ENCODE measurements at regions not wholly inside any gene's neighbourhood (a gene's known extent, or its start where the extent isn't known, plus 50 kb on each side); places are given as distances from the start of the nearest gene placed in this dataset.

DNA sequence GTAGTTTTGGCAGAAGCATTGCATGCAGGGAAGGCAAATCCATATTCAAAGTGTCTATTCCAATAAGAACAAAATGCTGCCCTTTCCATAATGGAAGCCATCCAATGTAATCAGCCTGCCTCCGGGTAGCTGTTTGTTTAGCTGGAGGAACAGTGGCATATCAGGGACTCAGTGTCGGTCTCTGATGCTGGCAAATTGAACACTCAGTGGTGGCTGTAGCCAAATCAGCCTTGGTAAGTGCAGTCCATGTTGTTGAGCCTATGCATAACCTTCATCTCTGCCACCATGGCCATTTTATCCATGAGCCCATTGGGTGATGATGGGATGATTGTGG, 147.8 kb upstream of the MAX start:
- DNase-seq (ENCODE audit: low read depth) = no peak

DNA sequence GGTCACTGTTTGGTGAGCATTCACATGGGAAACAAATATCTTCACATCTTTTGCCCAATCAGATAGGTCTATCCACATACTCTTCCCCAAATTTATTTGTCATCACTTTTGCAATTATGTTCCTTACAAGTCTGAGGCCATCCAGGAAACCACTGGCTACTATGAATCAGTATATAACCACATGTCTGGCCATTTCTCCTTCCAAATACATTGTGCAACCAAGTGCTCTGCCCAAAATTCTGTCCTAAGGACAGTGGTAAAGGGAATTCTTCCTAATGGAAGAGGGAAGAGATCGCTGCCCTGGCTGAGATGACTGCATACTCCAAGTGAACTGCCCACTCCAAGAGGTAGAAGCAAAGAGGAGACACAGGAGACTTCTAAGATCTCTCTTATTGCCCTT, 148.9 kb upstream of the MAX start:
- no peak for DNase-seq (ENCODE audit: low read depth)

DNA sequence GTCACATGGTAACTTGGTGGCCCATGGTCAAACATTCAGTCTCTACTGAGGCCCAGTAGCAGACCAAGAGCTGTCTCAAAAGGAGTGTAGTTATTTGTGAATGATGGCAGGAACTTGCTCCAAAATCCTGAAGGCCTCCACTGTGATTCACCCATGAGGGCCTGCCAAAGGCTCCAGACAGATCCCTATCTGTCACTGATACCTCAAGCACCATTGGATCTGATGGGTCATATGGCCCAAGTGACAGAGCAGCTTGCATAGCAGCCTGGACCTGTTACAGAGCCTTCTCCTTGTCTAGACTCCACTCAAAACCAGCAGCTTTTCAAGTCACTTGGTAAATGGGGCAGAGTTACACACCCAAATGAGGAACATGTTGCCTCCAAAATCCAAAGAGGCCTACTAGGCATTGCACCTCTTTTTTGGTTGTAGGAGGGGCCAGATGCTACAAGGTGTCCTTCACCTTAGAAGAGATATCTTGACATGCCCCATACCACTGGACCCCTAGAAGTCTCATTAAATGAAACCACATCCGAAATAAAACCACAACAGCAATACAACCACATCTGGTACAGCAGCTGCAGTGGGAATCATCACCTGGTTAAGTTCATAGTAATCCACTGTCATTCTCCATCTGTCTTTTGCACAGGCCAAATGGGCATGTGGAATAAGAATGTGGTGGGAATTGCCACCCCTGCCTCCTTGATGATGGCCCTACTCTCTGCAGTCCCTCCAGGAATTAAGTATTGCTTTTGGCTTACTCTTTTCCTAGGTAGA, 150.4 kb upstream of the MAX start:
- no peak for DNase-seq (ENCODE audit: low read depth)

DNA sequence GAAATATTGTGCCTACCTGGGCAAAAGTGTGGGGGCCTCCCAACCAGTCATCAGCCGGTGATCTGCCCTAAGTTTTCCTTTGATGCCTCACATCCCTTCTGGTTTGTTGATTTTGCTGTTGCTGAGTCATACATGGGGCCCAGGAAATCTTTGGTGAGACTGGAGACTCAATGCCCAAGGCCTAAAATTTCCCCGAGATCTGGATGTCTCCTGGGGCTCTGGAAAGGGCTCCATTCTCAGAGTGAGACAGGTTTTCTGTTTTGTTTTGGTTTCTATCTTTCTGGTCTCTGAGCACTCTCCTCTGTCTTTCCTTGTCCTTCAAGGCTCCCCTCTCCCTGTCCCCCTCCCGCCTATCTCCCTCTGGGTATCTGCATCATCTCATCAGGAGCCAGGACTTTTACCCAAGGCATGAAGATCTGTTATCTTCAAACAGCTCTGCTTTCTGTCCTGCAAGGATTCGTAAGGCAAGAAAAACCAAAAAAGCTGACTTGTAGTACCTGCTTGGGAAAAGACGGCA, 152.8 kb upstream of the MAX start:
- DNase-seq (ENCODE audit: low read depth) = no peak

DNA sequence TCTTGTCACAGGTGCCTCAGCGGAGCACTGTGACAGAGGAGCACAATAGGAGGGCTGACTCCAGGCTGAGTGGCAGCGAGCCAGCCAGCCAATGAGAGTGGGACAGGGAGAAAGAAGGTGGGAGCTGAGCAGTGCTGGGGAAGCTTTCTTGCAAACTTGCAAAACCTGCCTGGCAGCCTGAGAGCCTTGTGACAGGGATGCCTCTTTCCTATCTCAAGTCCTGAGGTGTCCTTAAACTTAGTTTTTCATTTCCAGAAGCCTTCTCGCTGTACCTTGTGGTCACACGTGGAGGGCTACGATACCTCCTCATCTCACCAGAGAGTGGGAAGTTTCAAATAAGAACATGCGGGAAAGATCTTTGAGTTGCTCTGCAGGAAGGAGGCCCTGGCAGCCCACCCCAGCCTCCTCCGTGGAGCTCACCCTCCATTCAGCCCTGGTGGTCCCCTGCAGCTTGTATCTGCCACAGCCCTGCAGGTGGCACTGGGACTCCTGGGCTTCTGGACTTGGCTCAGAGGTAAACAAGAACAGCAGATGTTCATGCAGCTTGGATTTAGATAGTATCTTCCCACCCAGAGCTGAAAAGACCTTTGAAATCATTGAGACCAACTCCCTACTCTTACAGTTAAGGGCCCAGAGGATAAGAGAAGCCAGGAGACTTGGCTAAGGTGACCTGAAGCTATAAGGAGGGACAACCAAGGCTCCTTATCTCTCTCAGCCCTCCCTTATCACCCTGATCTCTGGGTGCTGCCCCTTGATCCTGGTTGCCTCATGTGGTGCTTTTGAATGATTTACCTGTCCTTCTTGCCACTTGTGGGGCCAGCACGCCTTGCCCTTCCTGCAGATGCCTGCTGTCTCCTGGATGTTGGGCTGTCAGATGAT, 153.5 kb upstream of the MAX start:
- DNase-seq (ENCODE audit: low read depth) = no peak

DNA sequence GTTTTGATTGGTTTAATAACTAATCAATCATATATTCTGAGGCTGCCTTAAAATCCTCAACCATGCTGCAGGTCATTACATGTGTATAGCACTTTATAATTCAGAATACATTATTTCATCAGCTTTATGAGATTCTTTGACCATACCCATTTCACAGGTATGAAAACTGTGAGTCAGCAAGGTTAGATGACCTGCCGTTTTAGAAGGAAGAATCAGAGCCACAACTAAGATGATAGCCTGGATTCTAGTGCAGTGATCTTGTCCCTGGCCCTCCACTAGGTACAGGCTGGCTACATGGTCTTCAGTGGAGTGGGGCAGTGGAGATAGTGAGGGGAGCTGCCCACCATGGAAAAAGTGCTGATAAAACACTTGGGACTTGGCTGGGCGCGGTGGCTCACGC, 154.4 kb upstream of the MAX start:
- DNase-seq (ENCODE audit: low read depth) = no peak

DNA sequence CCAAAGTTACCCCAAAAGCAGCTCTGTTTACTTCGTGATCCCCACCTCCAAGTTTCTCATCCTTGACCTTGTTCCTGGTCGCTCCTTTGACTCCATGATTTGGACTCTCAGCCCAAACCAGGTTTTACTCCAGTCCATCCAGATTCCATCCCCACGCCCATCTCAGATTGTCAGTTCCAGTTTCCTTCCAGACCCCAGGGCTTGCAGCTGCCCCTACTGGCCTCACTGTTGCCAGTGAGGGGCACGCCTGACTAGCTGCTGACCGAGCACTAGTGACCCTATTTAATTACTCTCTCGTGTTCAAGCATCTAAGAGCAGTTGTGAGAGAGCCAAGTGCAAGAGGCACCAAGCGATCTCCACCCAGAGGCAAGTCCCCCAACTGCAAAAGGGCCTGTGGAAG, 155.1 kb upstream of the FUT8 start:
- DNase-seq (ENCODE audit: low read depth) = no peak

DNA sequence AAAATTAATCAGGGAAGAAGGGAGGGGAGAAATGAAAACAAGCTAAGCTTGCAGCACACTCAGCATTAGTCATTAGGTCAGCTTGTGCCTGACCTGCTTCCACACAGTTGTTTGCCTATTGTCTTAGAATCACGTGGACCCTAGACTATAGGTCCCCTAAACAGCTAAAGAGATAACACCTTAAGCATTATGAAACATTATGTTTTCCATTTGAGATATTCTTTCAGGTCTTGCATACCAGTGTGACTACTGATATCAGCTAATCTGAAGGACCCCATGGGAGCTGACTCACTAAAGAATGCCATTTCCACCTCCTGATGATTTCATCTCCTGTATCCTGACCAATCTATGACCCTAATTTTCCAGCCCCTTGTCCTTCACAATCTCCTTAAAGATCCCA, 154.1 kb upstream of the FUT8 start:
- DNase-seq (ENCODE audit: low read depth) = no peak

DNA sequence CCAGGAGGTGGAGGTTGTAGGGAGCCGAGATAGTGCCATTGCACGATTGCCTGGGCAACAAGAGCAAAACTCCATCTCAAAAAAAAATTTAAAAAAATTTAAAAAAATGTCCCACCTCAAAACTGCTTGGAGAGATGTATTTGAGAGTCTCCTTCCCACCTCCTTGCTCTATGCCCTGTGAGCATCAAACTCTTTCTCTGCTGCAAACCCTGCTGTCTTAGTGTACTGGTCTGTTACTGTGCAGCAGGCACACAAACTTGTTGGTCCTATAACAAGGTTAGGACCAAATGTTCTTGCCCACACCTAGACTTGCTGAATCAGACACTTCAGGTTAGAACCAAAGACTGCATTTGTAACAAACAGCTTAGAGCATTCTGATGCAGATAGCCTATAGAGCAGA, 153.5 kb upstream of the FUT8 start:
- DNase-seq (ENCODE audit: low read depth) = no peak

DNA sequence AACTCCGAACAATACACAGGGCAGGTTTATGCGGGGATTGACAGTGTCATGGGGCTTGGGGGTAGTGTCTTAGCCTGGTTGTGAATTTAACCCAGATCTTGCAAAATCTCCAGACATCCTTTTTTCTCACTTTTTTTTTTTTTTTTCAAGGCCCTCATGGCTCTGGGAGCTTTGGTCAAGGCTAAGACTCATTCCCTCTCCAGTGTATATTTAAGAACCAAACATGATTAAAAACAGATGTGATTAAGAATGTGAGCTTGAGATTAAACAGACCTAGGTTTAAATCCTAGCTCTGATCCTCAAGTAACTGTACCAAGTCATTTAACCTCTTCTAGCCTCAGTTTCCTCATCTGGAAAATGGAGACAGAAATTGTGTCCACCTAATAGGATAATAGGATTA, 151.7 kb upstream of the FUT8 start:
- DNase-seq (ENCODE audit: low read depth) = no peak

DNA sequence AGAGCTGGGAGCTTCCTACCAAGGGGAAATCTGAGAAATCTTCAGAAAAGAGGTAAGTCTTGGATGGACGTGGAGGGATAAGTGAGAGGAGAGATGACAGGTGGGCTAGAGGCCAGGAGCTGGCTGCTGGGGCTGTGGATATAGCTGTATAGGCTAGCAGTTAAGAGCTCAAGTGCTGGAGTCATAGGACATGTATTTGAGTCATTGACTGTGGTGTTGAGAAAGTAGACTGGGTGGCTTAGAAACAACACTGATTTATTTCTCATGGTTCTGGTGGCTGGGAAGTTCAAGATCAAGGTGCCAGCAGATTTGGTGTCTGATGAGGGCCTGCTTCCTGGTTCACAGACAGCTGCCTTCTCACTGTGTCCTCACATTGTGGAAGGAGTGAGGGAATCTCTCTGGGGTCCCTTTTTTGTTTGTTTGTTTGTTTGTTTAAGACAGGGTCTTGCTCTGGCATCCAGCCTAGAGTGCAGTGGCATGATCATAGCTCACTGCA, 151.1 kb upstream of the FUT8 start:
- DNase-seq (ENCODE audit: low read depth) = no peak

DNA sequence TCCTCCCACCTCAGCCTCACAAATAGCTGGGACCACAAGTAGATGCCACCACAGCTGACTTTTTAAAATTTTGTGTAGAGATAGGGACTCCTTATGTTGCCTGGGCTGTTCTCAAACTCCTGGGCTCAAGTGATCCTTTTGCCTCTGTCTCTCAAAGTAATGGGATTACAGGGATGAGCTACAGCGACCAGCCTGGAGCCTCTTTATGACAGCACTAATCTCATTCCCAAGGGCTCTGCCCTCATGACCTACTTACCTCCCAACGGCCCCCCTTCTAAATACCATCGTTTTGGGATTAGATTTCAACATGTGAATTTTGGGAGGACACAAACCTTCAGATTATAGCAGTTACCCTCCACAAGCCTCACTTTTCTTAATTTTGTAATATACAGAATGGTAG, 150.6 kb upstream of the FUT8 start:
- no peak for DNase-seq (ENCODE audit: low read depth)

DNA sequence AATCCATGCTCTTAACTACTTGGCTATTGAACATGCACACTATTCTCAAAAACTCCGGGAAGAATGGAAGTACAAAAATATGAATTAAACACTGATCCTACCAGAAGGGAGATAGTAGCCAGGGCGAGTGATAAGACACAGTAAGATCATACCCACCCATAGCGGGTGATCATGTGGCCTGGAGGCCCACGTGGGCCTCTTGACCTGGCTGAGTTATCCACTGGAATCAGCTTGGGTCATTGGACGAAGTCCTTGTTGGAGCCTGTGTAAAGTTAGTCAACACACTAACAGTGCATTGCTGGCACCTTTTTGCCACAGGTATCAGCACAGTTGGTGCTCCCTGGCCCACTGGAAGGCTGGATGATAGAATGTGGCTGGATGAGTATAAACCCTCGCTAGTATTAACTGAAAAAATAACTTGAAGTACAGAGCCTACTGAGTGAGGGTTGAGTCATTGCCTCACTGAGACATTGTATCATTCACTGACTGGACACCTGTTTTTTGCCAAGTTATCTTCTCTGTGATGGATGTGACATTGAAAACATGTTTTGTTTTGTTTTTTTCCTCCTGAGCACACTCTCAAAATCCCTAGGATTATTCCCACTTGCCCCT, 149.2 kb upstream of the FUT8 start:
- DNase-seq (ENCODE audit: low read depth) = no peak

DNA sequence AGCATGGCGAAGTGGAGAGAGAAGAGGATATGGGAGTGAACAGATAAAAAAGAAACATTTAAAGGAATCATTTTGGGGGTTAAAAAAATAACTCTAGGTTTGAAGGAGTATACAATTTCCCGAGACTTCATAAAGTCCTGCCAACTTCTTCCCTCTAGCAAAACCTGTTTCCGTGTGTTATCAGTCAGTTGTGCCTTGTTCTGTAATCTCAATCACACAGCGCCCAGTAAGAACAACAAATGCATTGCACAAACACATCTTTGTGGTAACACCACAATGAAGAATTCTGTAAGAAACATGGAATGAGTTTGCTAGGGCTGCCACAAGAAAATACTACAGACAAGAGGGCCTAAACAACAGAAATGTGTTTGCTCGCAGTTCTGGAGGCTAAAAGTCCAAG, 144.7 kb upstream of the FUT8 start:
- no peak for DNase-seq (ENCODE audit: low read depth)

DNA sequence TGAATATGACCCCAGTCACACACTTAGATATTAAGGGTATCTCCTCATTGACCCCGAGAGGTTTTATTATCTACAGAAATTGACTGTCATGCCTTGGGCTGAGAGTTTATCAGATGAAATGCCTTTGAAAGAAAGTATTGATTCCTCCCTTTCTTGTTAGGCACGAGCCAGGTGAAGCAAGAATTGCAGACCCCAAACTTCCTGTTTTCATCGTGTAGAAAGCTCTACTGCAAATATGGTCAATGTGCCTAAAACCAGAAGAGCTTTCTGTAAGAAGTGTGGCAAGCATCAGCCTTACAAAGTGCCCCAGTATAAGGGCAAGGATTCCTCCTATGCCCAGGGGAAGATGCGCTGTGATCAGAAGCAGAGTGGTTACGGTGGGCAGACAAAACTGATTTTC, 143.9 kb upstream of the FUT8 start:
- no peak for DNase-seq (ENCODE audit: low read depth)

DNA sequence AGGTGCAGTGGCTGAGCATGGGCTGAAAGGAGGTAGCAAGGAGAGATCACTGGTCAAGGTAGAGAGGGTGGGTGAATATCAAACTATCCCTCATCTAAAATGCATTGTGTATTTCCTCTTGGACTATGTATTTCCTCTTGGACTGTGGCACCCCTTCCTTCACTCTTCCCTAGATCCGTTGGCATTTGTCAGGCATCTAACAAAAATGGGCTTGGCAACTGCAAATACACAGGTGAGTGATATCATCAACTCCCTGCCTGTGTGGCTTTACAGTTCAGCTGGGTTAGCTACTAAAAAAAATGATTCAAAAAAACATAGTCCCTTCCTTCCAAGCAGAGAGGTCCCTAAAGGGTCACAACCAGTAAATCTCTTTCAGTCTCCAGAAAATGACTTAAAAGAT, 142.8 kb upstream of the FUT8 start:
- no peak for DNase-seq (ENCODE audit: low read depth)

DNA sequence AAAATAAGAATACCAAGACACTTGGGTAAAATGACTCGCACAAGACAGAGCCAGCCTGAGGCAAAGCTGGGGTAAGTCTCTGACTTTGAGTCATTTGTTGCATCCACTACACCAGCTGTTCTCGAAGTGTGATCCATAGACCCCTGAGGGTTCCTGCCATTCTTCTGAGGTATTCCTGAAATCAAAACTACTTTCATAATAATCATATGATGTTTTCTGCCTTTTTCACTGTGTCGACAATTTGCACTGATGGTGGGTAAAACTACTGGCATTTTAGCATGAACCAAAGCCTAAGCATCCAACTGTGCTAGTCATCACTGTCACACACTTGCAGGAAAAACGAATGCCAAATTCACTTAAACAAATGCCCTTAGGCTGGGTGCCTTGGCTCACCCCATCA, 135.5 kb upstream of the FUT8 start:
- no peak for DNase-seq (ENCODE audit: low read depth)

DNA sequence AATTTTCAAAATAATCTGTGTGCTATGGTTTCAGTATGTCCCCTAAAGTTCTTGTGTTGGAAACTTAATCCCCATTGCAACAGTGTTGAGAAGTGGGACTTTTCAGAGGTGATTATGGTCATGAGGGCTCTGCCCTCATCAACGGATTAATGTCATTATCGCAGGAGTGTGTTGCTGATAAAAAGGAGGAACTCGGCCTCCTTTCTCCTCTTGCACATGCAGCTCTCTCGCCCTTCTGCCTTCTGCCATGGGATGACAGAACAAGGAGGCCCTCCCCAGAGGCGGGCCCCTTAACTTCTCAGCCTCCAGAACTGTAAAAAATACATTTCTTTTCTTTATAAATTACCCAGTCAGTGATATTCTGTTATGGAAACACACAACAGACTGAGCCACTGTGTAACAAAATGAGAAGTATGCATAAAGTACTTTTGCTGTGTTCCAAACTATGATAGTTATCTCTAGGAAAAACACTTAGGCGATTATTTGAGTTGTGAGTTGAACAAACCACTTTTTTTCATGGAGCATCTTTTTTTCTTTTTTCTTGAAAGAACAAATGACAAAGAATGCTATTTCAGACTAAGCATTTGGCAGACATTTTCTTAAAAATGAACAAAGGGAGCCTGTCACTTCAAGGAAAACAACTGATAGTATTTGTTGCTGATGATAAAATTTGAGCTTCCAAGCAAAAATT, 134.8 kb upstream of the FUT8 start:
- no peak for DNase-seq (ENCODE audit: low read depth)

DNA sequence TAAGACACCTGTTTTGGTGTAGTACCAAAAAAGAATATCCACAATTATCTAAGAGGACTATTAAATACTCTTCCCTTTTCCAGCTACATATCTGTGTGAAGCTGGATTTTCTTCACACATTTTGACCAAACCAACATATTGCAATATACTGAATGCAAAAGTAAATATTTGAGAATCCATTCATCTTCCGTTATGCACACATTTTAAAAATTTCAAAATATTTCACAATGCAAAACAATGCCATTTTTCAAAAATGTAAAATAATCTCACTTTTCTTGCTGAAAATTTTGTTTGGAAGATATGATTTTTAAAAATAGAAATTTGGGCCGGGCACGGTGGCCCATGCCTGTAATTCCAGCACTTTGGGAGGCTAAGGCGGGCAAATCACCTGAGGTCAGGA, 133.9 kb upstream of the FUT8 start:
- DNase-seq (ENCODE audit: low read depth) = no peak

DNA sequence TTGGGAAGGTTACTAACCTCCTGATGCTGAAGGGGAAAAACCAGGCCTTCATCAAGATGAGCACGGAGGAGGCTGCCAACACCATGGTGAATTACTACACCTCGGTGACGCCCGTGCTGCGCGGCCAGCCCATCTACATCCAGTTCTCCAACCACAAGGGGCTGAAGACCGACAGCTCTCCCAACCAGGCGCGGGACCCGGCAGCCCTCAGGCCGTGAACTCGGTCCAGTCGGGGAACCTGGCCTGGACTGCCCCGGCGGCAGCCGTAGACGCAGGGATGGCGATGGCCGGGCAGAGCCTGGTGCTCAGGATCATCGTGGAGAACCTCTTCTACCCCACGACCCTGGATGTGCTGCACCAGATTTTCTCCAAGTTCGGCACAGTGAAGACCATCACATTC, 133.0 kb upstream of the FUT8 start:
- DNase-seq (ENCODE audit: low read depth) = no peak

DNA sequence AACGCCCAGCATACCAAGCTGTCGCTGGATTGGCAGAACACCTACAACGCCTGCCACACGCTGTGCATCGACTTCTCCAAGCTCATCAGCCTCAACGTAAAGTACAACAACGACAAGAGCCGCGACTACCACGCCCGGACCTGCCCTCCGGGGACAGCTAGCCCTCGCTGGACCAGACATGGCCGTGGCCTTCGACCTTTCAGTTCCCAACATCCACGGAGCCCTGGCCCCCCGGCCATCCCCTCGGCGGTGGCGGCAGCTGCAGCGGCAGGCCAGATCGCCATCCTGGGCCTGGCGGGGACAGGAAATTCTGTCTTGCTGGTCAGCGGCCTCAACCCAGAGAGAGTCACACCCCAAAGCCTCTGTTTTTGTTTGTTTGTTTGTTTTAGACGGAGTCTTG, 132.6 kb upstream of the FUT8 start:
- no peak for DNase-seq (ENCODE audit: low read depth)

DNA sequence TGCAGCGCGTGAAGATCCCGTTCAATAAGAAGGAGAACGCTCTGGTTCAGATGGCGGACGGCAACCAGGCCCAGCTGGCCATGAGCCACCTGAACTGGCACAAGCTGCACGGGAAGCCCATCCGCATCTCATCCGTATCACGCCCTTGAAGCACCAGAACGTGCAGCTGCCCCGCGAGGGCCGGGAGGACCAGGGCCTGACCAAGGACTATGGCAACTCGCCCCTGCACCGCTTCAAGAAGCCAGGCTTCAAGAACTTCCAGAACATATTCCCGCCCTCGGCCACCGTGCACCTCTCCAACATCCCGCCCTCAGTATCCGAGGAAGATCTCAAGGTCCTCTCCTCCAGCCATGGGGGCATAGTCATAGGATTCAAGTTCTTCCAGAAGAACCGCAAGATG, 131.9 kb upstream of the FUT8 start:
- DNase-seq (ENCODE audit: low read depth) = no peak

All from stimulated activated CD8-positive, alpha-beta memory T cell treated with anti-CD3 and anti-CD28 coated beads, Interleukin-12 subunit alpha, Interleukin-12 subunit beta, amount 100 ng/mL, for 1 hour (primary cell).